Gastrocnemius medialis (tissue), 4 donors: ENCODE measurements at regions not wholly inside any gene's neighbourhood (a gene's known extent, or its start where the extent isn't known, plus 50 kb on each side); places are given as distances from the start of the nearest gene placed in this dataset.

Source experiments
- ATAC-seq, 2 donors: fragments of 150-250 bp; one replicate each; pipeline ENCODE4 v1.9.1; 2016
- DNase-seq, 2 donors: peaks; one replicate each; pipeline ENCODE4 v3.0.0-alpha.2; 2019
- H3K27ac ChIP-seq, 4 donors: fragments of 200-600 bp; sonication (generic); 1 replicate in 1 of 4; 2 replicates in 3 of 4; pipeline ENCODE4 v1.5.1; 2016 to 2018; ENCODE audit warnings: mild to moderate bottlenecking in 2 of 4, moderate library complexity in 1 of 4
- H3K27me3 ChIP-seq, 3 donors: fragments of 200-600 bp; sonication (generic) in 2 of 3; 1 replicate in 1 of 3; 2 replicates in 2 of 3; pipeline versions ENCODE4 v1.5.1 to v1.6.0; 2016 to 2019; ENCODE audit warnings: mild to moderate bottlenecking in 1 of 3, moderate library complexity in 1 of 3
- H3K36me3 ChIP-seq, 2 donors: fragments of 200-600 bp; sonication (generic) in 1 of 2; one replicate each; pipeline ENCODE4 v1.5.1; 2017 to 2018
- H3K4me1 ChIP-seq, 2 donors: fragments of 200-600 bp; sonication (generic) in 1 of 2; one replicate each; pipeline ENCODE4 v1.5.1; 2016 to 2017; ENCODE audit warnings: mild to moderate bottlenecking in 2 of 2
- H3K4me3 ChIP-seq, 4 donors: fragments of 200-600 bp; sonication (generic) in 3 of 4; 1 replicate in 1 of 4; 2 replicates in 3 of 4; pipeline ENCODE4 v1.5.1; 2016 to 2019; ENCODE audit warnings: mild to moderate bottlenecking in 2 of 4
- H3K9me3 ChIP-seq, 3 donors: fragments of 200-600 bp; sonication (generic) in 2 of 3; 1 replicate in 1 of 3; 2 replicates in 2 of 3; pipeline ENCODE4 v1.5.1; 2016 to 2019
- POLR2A ChIP-seq, 2 donors: fragments of 450-650 bp; IDR thresholded peaks; one replicate each; pipeline ENCODE4 v1.6.1; 2017; ENCODE audit warnings: antibody characterized with exemption in 2 of 2, mild to moderate bottlenecking in 2 of 2, moderate library complexity in 2 of 2
- in situ Hi-C, 4 donors: fragments of 200-750 bp; cut with MboI; loops; one replicate each; pipeline versions ENCODE4 v1.15.0 to v1.8.0; 2017; ENCODE audit warnings: low sequenced_read_pairs in 4 of 4
- intact Hi-C: fragments of 100-400 bp; cut with DNase I; formaldehyde crosslinking; loops from one replicate; pipeline ENCODE4 v1.15.1; 2023; ENCODE audit warnings: low total_unique reads
- TF ChIP-seq, protein P1 (sequence below), 5 experiments: fragments of 450-650 bp in 3 of 5; fragments of 200-600 bp in 2 of 5; sonication (generic) in 2 of 5; IDR thresholded peaks in 4 of 5; conservative IDR thresholded peaks in 1 of 5; 1 replicate in 4 of 5; 2 replicates in 1 of 5; pipeline ENCODE4 v1.5.1; 2016 to 2019; ENCODE audit warnings: antibody characterized with exemption in 5 of 5, mild to moderate bottlenecking in 3 of 5, moderate library complexity in 3 of 5

DNA sequence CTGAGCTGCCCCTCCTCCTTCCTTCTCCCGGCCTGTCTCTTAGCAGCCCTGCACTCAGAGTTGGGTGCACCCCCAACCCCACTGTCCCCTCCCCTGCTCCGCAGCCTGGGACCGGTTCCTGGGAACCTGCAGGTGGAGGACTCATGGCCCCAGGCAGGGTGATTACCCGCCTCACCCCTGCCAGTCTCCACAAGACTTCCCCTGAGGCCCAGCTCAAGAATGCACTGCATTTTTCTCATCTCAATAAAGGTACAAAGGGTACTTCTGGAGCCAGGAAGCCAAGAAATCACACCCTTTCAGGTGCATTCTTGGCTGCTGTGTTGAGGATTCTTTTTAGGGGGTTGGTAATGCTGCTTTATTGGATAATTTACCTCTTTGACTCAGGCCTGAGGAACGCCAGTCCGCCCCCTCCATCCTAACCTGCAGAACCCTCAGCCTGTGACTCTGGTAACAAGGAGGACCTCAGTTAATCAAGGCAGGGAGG lies 126.3 kb upstream of the TMPRSS2 start:
- no peak for DNase-seq
- Histone ChIP-seq H3K9me3 (no peaks in the 10 kb centered on the region), H3K36me3 (no peaks in the 10 kb centered on the region), H3K27me3 (no peaks in the 10 kb centered on the region), H3K4me3 (no peak overlapping the region), H3K4me1 (no peaks in the 10 kb centered on the region), H3K27ac (no peak overlapping the region)
- TF ChIP-seq POLR2A (IDR thresholded peaks at IDR 0.05) = no peak
- TF ChIP-seq, protein P1, sequence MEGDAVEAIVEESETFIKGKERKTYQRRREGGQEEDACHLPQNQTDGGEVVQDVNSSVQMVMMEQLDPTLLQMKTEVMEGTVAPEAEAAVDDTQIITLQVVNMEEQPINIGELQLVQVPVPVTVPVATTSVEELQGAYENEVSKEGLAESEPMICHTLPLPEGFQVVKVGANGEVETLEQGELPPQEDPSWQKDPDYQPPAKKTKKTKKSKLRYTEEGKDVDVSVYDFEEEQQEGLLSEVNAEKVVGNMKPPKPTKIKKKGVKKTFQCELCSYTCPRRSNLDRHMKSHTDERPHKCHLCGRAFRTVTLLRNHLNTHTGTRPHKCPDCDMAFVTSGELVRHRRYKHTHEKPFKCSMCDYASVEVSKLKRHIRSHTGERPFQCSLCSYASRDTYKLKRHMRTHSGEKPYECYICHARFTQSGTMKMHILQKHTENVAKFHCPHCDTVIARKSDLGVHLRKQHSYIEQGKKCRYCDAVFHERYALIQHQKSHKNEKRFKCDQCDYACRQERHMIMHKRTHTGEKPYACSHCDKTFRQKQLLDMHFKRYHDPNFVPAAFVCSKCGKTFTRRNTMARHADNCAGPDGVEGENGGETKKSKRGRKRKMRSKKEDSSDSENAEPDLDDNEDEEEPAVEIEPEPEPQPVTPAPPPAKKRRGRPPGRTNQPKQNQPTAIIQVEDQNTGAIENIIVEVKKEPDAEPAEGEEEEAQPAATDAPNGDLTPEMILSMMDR (IDR thresholded peaks at IDR 0.05 in 4 of 5, conservative IDR thresholded peaks at IDR 0.05 in 1 of 5) = no peak
- intact Hi-C loops = no loop called here
- no peak for ATAC-seq
- in situ Hi-C loops = no loop called here

DNA sequence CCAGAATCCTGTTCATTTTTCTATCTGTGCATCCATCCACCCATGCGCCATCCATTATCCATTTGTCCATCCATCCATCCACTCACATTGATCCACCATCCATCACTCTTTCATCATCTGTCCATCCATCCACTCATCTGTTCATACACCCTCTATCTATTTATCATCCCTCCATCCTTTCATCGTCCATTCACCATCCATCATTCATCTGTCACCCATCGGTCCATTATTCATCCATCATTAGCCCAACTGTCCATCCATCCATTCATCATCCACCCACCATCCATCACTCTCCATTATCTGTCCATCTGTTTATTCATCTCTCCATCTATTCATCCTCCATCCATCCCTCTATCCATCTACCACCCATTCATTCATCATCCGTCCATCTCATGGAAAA lies 125.7 kb upstream of the TMPRSS2 start:
- TF ChIP-seq, protein P1 (IDR thresholded peaks at IDR 0.05 in 4 of 5, conservative IDR thresholded peaks at IDR 0.05 in 1 of 5) = no peak
- TF ChIP-seq POLR2A (IDR thresholded peaks at IDR 0.05) = no peak
- Histone ChIP-seq H3K36me3 (no peaks in the 10 kb centered on the region), H3K4me3 (no peak overlapping the region), H3K27me3 (no peaks in the 10 kb centered on the region), H3K9me3 (no peaks in the 10 kb centered on the region), H3K4me1 (no peaks in the 10 kb centered on the region), H3K27ac (no peak overlapping the region)
- no peak for ATAC-seq
- intact Hi-C loops = no loop called here
- no peak for DNase-seq
- in situ Hi-C loops = no loop called here

DNA sequence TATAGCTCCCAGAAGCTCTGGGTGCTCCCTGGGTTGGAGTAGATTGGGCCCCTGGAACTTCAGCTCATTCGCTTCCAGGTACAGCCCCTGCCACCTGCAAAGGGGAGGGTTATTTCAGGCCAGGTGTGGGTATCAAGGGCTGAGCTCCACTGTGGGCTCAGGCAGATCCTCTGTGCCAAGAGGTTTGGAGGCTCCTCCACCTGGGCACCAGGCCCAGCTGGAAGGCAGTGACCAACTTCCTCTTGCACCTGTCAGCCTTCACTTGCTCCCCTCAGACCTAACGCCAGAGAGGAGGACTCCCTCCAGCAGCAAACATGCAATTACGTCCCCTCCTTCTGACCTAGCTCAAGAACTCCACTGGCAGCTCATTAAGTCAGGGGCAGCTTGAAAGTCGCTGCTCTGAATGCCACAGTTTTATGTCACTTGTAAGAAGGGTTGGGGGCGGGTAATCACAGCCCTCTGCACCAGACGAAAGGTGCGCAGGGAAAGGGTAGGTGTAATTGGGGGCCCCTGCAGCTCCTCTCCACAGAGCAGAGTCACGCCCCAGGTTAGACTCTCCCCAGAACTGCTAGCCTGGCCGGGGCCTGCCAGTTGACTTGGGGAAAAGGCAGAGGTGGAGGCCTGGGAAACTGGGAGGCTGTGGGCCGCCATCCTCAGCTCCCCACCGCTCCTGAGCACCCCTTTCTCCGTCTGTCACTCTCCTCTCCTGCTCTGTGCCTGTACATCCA lies 125.0 kb upstream of the TMPRSS2 start:
- no peak for ATAC-seq
- in situ Hi-C loops = no loop called here

DNA sequence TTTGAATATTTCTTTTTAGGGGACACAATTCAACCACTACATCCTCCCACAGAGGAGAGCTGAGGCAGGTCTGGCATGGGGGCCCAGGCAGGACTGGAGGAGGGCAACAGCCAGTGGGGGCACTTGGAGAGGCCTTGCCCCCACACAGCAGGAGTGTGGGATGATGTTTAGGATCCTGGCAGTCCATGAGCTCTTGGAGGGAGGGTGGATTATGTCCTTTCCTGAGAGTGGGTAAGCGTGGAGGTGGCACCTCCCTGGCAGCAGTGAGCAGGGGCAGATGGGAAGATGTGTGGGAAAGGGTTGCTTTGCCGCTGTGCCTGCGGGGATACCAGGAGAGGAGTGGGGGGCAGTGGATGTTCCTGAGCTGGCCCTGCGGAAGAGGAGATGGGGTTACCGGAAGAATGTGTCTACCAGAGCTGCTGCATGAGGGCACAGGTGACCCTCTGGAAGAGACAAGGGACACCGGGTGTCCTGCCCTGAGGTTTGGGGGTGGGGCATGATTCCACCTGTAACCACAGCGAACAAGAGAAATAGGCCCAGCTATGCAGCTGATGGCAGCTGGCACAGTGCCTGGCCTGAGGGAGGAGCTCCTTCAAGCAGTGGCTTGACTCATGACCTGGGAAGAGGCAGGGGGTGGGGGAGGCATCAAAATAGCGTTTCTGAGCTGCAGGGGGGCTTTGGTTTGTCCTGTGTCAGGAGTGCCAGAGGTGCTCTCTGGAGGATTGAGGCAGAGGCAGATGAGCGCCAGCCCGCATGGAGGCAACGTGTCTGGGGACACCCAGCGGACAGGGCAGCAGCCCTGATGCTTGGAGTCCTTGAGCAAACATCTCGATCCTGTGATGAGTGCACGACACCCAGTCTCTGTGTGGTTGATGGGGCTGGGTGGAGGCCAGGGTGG lies 123.9 kb upstream of the TMPRSS2 start:
- no peaks in the 10 kb centered on the region for H3K9me3 ChIP-seq
- no peaks in the 10 kb centered on the region for H3K4me1 ChIP-seq
- in situ Hi-C loops (no loop called here), intact Hi-C loops (no loop called here)
- no peak for TF ChIP-seq POLR2A (IDR thresholded peaks at IDR 0.05)
- TF ChIP-seq, protein P1 (IDR thresholded peaks at IDR 0.05 in 4 of 5, conservative IDR thresholded peaks at IDR 0.05 in 1 of 5) = no peak
- H3K27ac ChIP-seq = no peak overlapping the region
- peaks cover 0 to 3% (median 0%) of the 10 kb centered on the region in 3 donors for H3K27me3 ChIP-seq
- H3K36me3 ChIP-seq = no peaks in the 10 kb centered on the region
- ATAC-seq = no peak
- no peak for DNase-seq
- H3K4me3 ChIP-seq = no peak overlapping the region

More for the DNA sequence above, 125.0 kb upstream of the TMPRSS2 start:
- TF ChIP-seq POLR2A (IDR thresholded peaks at IDR 0.05) = no peak
- TF ChIP-seq, protein P1 (IDR thresholded peaks at IDR 0.05 in 4 of 5, conservative IDR thresholded peaks at IDR 0.05 in 1 of 5) = no peak
- intact Hi-C loops = no loop called here
- no peak for DNase-seq
- Histone ChIP-seq H3K4me1 (no peaks in the 10 kb centered on the region), H3K4me3 (no peak overlapping the region), H3K27me3 (no peaks in the 10 kb centered on the region), H3K9me3 (no peaks in the 10 kb centered on the region), H3K36me3 (no peaks in the 10 kb centered on the region), H3K27ac (no peak overlapping the region)
